ENCODE measurements at regions not wholly inside any gene's neighbourhood (a gene's known extent, or its start where the extent isn't known, plus 50 kb on each side); places are given as distances from the start of the nearest gene placed in this dataset.

- H3K9me3 Mint-ChIP-seq, result peaks cover 23% of the 10 kb centered on the region
- no peak overlapping the region for H3K27ac Mint-ChIP-seq
- no peaks in the 10 kb centered on the region for H3K4me1 Mint-ChIP-seq
- TF ChIP-seq CTCF (IDR thresholded peaks at IDR 0.05; ENCODE audit: unreplicated experiment in 3 of 3), result no peak
- H3K36me3 Mint-ChIP-seq (ENCODE audit: low read depth), result peaks cover 5% of the 10 kb centered on the region
- no peak overlapping the region for H3K4me3 Mint-ChIP-seq
- no peaks in the 10 kb centered on the region for H3K27me3 Mint-ChIP-seq (ENCODE audit: low read depth)
Observed at GRCh38 chr2:193883820-193884219, 1689.1 kb upstream of the TMEFF2 start.

GRCh38 chr2:193876980-193877379 lies 1682.2 kb upstream of the TMEFF2 start:
- peaks cover 1% of the 10 kb centered on the region for H3K36me3 Mint-ChIP-seq (ENCODE audit: low read depth)
- no peak overlapping the region for H3K4me3 Mint-ChIP-seq
- H3K9me3 Mint-ChIP-seq, result peaks cover 6% of the 10 kb centered on the region
- no peaks in the 10 kb centered on the region for H3K27me3 Mint-ChIP-seq (ENCODE audit: low read depth)
- no peaks in the 10 kb centered on the region for H3K4me1 Mint-ChIP-seq
- no peak for TF ChIP-seq CTCF (IDR thresholded peaks at IDR 0.05; ENCODE audit: unreplicated experiment in 3 of 3)
- no peak overlapping the region for H3K27ac Mint-ChIP-seq

GRCh38 chr2:193869564-193869963 lies 1674.8 kb upstream of the TMEFF2 start:
- H3K4me3 Mint-ChIP-seq, result no peak overlapping the region
- H3K4me1 Mint-ChIP-seq, result no peaks in the 10 kb centered on the region
- TF ChIP-seq CTCF (IDR thresholded peaks at IDR 0.05; ENCODE audit: unreplicated experiment in 3 of 3), result no peak
- H3K36me3 Mint-ChIP-seq (ENCODE audit: low read depth), result no peaks in the 10 kb centered on the region
- no peak overlapping the region for H3K27ac Mint-ChIP-seq
- peaks cover 4% of the 10 kb centered on the region for H3K9me3 Mint-ChIP-seq
- H3K27me3 Mint-ChIP-seq (ENCODE audit: low read depth), result no peaks in the 10 kb centered on the region

- TF ChIP-seq CTCF (IDR thresholded peaks at IDR 0.05; ENCODE audit: unreplicated experiment in 3 of 3), result no peak
- no peaks in the 10 kb centered on the region for H3K36me3 Mint-ChIP-seq (ENCODE audit: low read depth)
- H3K4me1 Mint-ChIP-seq, result no peaks in the 10 kb centered on the region
- no peak overlapping the region for H3K4me3 Mint-ChIP-seq
- H3K9me3 Mint-ChIP-seq, result peaks cover 4% of the 10 kb centered on the region
- no peak overlapping the region for H3K27ac Mint-ChIP-seq
- no peaks in the 10 kb centered on the region for H3K27me3 Mint-ChIP-seq (ENCODE audit: low read depth)
Observed at GRCh38 chr2:193868833-193869232, 1674.1 kb upstream of the TMEFF2 start.

GRCh38 chr2:193868132-193868531 lies 1673.4 kb upstream of the TMEFF2 start:
- H3K36me3 Mint-ChIP-seq (ENCODE audit: low read depth), result no peaks in the 10 kb centered on the region
- no peak for TF ChIP-seq CTCF (IDR thresholded peaks at IDR 0.05; ENCODE audit: unreplicated experiment in 3 of 3)
- H3K9me3 Mint-ChIP-seq, result peaks cover 4% of the 10 kb centered on the region
- no peaks in the 10 kb centered on the region for H3K27me3 Mint-ChIP-seq (ENCODE audit: low read depth)
- no peak overlapping the region for H3K27ac Mint-ChIP-seq
- no peaks in the 10 kb centered on the region for H3K4me1 Mint-ChIP-seq
- no peak overlapping the region for H3K4me3 Mint-ChIP-seq

GRCh38 chr2:193867454-193867853 lies 1672.7 kb upstream of the TMEFF2 start:
- Mint-ChIP-seq H3K9me3 (peaks cover 4% of the 10 kb centered on the region), H3K27me3 (ENCODE audit: low read depth) (no peaks in the 10 kb centered on the region), H3K36me3 (ENCODE audit: low read depth) (no peaks in the 10 kb centered on the region), H3K4me1 (no peaks in the 10 kb centered on the region), H3K4me3 (no peak overlapping the region), H3K27ac (no peak overlapping the region)
- no peak for TF ChIP-seq CTCF (IDR thresholded peaks at IDR 0.05; ENCODE audit: unreplicated experiment in 3 of 3)
